GM11168 (cell line): ENCODE measurements at regions not wholly inside any gene's neighbourhood (a gene's known extent, or its start where the extent isn't known, plus 50 kb on each side); places are given as distances from the start of the nearest gene placed in this dataset.

ENCODE experiments used
- in situ Hi-C: fragments of 300-500 bp; cut with MboI; formaldehyde crosslinking; loops from one replicate; pipeline ENCODE4 v1.12.0; 2022; ENCODE audit warnings: low sequenced_read_pairs; ENCODE audit not compliant: unreplicated experiment

DNA sequence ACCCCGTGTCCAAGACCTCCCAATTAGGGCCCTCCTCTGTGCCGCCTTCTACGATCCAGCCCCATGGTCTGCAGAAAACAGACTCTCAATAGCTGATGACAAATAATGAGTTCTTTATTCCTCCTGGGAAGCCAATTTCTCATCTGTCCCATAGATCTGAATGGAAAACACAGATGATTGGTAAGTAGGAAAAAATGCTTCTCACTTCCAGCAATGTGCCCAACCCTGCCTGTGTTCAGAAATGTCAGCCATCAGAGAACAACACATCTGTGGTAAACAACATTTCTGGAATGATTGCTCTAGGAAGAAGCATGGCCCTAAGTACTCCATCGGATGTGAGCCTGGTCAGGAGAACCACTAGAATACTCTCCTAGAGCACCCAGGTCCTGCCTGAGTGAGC is 240.5 kb upstream of the HES1 start:
- in situ Hi-C loops, result no loop called here

DNA sequence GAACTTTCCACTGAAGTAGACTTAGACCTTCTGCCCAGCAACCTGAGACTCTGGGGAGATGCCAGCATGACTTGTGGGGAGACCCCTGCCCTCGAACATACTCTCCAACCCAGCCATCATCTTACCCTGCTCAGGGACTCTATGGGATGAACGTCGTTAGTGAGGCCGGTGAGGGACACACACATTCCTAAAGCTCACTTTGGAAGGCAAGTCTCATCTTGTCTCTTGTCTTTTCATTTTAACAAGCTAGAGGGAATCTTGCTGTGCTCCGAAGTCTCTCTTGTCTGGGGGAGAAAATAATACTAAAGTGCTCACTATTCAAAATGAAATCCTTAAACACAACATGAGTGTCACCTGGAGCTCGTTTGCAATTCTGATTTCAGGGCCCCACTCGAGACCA is 239.5 kb upstream of the HES1 start:
- in situ Hi-C loops, result no loop called here

DNA sequence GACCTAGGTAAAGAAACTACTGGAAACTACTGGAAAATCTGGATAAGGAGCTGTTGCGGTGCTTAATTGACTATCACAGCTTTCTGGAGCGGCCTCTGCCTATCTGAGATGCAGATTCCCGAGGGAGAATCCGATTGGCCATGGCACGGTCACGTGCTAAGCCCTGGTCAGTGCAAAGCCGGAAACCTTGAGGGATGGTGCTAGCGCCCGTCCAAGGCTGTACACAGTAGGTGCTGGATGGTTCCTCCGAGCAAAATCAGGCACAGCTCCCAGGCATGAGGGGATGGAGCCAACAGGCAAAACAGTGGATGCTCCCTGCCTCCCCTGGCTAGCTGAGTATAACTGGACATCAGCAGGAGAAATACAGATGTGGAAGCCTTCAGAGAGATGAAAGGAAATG is 238.7 kb upstream of the HES1 start:
- in situ Hi-C loops, result no loop called here

DNA sequence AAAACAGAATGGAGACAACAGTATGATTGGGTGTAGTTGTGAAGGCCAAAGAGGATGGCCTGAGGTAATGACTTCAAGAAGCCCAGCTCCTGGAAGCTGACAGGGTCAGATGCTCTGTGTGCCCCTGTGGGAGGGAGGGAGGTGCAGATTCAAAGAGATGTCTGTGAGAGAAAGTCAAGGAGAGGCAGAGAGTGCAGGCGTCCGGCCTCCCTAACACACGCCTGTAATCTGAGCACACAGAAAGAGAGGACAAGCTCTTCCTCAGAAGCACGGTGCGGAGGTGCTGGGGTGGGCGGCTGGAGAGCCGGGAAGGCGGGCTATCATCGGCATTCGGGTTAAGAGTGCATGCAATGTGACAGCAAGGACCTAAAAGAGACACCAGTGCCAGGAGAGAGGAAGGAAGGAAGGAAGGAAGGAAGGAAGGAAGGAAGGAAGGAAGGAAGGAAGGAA is 238.2 kb upstream of the HES1 start:
- in situ Hi-C loops, result no loop called here

DNA sequence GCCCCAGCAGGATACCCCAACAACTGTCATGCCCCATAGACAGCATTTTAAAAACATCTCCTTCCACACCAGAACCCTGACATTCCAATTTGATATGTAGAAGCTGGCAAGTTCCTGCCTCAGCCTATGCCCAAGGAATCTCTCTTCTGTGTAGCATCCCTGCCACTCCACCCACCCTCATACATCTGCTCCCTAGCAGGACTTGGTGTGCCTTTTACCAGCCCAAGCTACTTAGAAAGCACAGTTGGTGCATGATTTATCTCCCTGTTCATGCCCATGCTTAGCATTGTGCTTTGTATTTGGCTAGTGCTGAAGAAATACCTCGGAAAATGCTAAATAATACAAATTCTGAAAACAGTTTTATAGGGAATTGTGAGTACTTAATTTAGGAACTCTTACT is 236.9 kb upstream of the HES1 start:
- in situ Hi-C loops, result no loop called here

DNA sequence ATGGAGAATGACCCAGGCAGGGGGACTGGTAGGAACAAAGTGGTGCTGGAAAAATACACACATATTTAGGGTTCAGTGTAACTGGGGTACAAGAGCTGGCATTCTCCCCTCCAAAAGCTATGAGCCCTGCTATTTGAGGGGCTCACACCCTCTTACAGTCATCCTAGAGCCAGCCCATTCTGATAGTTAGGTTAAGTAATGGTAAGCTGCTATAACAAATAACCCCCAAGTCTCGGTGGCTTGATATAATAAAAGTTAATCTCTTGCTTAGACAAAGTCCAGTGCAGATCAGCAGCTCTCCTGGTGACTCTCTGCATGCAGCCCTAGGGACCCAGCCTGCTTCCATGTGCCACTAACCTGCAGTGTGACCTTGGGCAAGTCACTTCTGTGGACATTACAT is 234.9 kb upstream of the HES1 start:
- in situ Hi-C loops, result no loop called here

DNA sequence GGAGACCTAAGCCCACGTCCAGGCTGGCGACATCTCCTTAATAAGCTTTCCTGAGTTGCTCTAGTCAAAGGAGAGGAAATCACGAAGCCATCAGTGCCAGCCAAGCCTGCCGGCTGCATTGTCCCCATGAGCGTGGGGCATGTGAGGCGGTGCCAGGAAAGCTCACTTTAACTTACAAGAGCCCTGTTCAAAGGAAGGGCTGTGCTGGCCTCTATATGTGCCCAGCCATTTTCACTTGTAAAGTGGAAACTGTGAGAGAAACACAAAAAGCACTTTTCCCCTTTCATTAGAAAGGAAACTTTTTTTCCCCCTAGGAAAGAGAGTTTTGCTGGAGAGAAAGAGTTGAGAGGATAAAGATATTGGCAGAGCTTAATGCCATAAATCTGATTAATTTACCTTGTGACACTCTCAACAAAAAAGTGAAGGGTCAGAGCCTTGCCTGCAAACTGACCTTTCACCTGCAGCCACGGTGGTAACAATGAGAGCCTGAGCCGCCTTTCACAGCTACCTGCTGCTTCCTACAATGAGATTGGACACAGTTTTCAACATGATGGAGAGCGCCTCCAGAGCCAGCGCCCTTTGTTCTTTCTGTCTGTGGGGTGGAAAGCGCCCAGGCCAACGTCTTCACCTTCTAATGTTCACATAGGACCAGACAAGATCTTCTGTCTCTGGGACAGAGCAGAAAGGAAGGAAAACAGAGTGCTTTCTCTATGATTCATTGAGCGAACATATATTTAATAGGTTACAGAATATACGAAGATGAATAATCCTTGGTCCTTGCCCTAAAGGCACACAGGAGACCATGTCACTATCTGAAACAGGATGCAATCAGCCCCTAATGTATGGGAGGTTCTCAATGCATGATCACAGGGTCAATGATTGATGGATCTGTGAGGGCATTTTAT is 233.1 kb upstream of the HES1 start:
- in situ Hi-C loops, result no loop called here

DNA sequence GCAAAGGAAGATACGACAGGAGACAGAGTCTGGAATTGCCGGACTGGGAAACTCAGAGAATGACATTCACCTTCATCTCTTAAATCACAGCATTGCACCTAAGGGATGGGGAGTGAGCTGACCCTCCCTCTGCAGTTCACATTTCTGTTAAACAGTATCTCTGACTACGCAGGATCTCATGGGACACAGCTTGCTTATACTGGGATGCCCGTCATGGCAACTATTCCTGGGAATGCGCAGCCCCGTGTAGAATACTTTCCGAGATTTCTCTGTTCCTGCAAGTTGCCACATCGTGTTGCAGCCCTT is 232.5 kb upstream of the HES1 start:
- in situ Hi-C loops, result no loop called here

DNA sequence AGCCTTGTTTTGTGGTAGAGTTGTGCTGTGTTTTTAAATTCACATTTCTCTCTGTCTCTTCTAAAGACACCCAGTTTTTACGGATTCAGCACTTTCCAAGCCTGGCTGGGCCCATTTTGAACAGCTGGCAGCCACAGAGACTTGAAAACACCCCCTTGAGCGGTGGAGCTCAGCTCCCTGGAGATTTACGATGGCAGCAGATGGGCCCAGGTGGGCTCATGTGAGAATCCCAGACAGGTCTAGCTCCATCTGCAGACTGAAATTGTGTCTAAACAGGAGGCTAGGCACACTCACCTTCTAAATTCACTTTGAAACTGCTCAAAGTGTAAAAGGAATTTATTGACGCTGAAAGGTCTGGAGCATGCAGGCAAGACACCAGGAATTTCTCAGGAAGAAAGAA is 232.0 kb upstream of the HES1 start:
- in situ Hi-C loops, result no loop called here

DNA sequence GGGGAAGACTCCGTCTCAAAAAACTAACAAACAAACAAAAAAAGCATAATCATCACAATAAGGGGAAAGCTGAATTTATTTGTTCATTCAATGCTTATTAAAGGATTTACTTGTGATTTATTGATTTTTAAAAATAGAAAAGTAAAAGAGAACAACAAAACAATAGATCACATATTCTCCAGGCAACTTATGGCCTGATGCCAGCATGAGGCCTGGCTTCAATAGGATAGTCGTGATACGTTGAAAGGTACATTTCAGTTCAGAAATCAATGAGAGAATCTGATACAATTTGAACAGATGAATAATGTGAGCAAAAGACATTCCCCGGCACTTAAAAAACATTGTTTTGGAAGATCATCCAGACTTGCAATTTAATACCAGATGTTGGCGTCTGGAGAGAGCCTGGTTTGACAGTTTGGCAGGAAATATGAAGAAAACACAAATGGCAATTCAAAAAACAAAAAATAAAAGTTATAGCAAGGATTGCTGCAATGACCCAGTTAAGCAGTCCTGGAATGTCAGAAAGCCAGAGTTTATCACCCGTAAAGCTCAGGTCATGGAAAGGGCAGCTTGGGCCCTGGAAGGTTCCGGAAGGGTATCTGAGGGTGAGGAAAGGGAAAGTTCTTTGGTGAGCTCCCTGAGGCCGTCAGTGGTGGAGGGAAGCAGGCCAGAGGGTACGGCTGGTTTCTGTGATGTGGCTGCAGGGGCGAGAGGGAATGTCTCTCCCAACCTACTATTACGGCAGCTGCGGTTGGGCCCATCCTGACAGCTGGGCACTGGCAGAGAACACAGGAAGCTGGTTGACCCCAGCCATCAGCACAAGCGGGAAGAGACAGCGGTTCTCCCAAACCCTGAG is 230.2 kb upstream of the HES1 start:
- in situ Hi-C loops, result no loop called here

DNA sequence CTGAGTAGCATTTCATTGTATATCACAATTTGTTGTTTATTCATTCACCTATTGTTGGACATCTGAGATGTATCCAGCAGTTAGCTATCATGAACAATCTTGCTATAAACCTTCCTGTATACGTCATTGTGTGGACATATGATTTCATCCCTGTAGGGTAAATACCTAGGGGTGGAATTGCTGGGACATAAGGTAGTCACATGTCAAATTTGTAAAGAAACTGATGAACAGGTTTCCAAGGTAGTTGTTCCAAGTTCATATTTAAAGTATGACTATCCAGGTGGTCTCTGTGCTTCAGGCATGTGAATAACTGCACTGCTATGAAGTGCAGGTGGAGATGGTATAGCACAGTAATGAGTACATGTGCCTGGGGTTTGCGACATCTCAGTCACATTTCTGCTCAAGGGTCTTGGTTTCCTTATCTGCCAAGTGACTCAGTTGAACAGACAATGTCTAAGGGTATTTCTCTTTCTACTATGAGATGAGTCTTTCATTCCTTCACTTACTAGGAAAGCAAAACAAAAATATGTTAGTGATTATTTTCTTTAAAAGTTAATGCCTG is 229.0 kb upstream of the HES1 start:
- in situ Hi-C loops, result no loop called here

DNA sequence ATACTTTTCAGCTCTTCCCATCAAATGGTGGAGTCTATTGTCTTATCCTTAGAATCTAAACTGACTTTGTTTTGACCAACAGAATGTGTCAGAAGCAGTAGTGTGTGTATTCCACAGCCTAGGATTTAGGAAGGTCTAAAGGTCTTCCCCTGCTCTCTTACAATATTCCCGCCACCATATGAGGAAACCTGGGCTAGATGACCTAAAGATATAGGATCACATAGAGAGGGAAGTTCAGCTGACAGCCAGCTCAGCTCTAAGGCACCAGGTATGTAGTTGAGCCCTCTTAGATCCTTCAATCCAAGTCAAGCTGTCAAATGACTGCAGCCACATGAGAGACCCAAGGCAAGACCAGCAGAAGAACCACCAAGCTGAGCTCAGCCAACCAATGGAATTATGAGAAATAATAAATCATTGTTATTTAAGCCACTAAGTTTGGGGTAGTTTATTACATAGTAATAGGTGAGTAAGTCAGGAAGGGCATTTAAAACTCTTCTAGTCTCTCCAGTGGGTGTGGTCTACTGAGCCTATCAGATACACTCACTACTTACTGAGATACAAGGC is 227.7 kb upstream of the HES1 start:
- in situ Hi-C loops, result no loop called here

DNA sequence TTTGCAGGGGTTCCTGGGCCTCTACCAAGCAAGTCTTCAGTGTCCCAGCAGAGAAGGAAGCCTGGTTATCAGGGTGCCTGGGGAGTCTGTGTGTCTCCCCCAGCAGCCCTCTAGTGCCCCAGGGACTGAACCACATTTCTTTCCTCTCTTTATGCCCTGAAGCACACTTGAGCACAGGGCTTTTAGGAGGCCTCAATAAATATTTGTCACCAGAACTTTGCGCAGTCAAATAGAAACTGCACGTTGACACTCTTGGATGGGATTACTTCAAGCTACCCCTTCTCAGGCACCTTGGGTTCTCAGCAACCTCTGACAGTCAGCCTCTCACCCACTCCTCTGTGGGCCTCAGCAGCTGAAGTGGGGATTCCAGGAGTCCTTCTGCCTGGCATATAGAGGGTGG is 226.6 kb upstream of the HES1 start:
- in situ Hi-C loops, result no loop called here

DNA sequence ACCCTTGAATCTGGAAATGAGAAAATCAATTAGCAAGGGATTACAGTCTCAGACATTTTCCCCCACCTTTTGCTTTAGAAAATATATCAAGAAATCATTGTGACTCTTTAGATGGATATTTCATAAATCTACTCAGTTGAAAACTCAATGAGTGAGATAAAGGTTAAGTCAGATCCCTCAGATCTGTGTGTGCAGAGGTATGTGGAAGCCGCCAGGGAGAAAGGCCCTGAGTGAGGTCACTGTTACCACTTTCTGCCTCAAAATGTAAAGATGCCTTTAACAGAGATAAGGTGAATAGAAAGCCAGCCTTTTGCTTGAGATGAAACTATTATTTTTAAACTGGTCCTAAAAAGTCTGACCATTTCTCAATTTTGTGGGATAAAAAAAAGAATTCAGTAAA is 225.6 kb upstream of the HES1 start:
- in situ Hi-C loops, result no loop called here

DNA sequence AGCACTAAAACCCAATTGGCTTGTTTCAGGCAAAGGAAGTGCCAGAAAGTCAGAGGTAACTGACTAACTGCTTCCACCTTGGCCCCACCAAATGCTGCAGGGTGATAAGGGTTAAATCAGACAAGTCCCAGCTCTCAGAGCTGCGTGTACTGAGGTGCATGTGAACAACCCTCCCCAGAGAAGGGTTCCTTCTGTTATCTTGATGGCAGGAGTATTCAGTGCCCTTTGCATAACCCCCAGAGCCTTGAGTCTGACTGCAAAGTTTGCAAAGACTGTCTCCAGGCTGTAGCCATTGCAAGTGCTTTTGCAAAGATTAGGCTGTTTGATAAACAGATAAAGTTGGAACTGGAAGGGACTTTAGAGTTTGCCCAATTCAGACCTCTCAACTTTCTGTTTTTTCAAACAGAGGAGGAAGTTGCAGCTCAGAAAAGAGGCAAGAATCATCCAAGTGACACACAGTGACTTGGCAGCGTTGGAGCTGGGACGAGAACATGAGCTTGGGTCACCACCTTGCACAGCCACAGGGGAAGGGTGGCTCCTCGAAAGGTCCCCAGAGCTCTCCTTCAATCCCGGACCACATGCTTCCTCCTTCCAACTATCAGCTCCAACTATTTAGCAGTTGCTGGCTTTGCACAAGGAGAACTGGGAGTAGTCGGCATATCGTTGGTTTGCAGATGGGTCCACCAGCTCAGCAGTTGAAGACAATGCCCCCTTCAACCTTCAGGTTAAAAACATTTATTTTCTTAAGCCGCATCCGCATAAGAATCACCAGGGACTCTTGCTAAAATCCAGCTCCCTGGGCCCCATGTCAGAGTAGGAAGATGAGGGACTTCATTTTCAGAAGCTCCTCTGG is 224.8 kb upstream of the HES1 start:
- in situ Hi-C loops, result no loop called here

DNA sequence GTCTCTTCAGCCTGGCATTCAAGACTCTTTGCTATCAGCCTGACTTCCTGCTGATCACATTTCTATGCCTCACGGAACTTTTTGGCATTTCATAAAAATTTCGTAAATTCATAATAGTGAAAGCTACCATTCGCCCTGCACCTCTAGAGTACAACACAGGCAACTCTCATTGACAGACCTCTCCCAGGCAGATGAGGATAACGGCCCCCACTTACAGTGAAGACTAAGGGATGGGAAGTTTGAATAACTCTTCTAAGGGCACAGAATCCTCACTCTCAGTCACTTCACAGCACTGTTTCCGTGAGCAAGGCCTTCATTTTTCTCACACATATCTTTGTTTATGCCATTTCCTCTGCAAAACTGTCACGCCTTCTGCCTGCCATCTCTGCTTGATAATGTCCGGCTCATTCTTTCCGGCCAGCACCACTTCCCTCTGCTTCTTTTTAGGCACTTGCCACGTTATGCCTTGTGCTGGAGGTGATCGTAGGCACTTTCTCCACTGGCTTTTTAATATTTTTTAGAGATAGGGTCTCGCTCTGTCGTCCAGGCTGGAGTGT is 224.1 kb upstream of the HES1 start:
- in situ Hi-C loops, result no loop called here

DNA sequence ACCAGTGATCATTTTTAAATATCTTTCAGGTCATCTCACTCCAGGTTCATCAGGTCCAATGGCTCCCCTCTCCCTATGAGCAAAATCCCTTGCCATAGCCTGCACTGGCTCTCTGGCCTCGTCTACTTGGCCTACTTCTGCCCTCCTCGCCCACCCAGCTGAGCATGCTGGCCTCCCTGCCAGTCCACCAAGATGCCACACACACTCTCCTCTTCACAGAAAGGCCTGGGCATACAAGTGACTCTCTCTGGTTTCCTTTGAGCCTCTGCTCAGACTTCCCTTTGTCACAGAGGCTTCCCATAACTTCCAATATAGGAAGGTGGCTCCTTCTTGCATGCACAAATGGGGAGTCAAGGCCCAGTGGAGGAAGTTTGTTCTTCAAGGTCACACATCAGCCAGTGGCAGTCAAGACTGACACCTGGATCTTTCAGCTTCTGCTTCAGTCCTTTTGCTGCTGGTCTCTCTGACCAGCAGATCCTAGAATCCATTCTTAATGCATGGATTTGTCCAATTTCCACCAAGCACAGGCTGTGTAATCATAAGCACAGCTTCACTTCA is 223.2 kb upstream of the HES1 start:
- in situ Hi-C loops, result no loop called here

DNA sequence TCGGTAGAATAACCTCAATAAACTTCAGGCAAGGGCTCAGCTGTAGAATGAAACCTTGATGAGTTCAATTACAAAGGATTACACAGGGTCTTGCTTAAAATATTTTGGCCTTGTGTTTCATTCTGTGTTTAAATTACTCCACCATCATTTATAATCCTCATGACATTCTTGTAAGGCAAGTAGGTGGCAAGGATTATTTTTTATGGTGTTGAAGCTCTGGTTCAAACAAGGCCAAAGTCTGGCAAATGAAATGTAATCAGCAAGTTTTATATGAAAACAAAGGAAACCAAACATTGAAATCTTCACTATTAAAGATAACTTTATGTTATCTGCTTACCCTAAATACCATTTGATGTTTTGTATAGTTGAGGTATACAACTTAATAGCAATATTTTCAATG is 221.3 kb upstream of the HES1 start:
- in situ Hi-C loops, result no loop called here

DNA sequence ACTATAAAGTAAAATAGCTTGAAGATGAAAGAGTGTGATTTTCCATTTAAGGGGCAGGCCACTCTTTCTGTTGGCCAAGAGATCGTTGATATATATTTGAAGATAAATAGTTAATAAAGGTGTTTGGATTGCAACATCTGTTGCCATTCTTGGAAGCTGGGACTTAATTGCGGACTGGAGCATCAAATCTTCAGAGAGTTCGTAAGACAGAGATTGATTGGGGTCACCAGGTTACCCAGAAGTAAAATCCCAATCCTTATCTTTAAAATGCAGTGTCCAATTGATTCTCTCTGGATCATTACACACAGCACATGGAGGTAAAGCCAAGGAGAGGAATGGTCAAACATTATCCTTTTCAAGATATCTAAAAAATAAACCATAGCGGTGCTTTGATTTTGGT is 220.8 kb upstream of the HES1 start:
- in situ Hi-C loops, result no loop called here
